ENCODE measurements at regions not wholly inside any gene's neighbourhood (a gene's known extent, or its start where the extent isn't known, plus 50 kb on each side); places are given as distances from the start of the nearest gene placed in this dataset.

DNA sequence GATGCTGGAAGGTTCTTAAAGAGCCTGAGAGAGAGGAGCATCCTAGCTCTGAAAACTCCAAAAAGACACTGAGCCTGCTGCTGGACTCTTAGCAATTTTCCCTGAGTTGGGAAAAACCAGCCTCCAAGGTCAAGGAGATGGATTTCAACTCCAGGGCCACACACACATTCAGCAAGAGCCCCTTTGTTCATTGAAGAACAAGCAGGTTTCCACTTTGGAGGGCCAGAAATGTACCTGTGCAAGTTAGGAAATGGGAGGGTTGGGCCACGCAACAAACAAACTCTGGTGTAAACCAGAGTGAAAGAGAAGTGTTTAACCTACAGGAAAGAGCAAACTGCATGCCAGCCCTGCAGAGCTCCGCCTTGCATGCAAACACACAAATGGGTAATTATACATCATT is 264.8 kb upstream of the RPL38 start:
- TF ChIP-seq POLR2A (IDR thresholded peaks at IDR 0.05) (no peak), POLR2AphosphoS5 (IDR thresholded peaks at IDR 0.05) (no peak)
- TF ChIP-seq, protein P1, sequence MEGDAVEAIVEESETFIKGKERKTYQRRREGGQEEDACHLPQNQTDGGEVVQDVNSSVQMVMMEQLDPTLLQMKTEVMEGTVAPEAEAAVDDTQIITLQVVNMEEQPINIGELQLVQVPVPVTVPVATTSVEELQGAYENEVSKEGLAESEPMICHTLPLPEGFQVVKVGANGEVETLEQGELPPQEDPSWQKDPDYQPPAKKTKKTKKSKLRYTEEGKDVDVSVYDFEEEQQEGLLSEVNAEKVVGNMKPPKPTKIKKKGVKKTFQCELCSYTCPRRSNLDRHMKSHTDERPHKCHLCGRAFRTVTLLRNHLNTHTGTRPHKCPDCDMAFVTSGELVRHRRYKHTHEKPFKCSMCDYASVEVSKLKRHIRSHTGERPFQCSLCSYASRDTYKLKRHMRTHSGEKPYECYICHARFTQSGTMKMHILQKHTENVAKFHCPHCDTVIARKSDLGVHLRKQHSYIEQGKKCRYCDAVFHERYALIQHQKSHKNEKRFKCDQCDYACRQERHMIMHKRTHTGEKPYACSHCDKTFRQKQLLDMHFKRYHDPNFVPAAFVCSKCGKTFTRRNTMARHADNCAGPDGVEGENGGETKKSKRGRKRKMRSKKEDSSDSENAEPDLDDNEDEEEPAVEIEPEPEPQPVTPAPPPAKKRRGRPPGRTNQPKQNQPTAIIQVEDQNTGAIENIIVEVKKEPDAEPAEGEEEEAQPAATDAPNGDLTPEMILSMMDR (IDR thresholded peaks at IDR 0.05), result no peak

All from prostate gland (tissue), 2 donors.